Liver (tissue), 7 donors: ENCODE measurements at regions not wholly inside any gene's neighbourhood (a gene's known extent, or its start where the extent isn't known, plus 50 kb on each side); places are given as distances from the start of the nearest gene placed in this dataset.

ENCODE experiments used
- DNase-seq: peaks from one replicate; pipeline ENCODE4 v3.0.0-alpha.2; 2017; ENCODE audit warnings: low spot score
- H3K27ac ChIP-seq, 2 donors: one replicate each; pipeline ENCODE4 v1.7.0; 2013; ENCODE audit warnings: inconsistent platforms in 2 of 2, low read length in 2 of 2, control low read depth in 1 of 2, low read depth in 1 of 2, mild to moderate bottlenecking in 1 of 2
- H3K27me3 ChIP-seq, 4 donors: one replicate each; pipeline versions ENCODE4 v1.6.1 to v1.7.0; 2013; ENCODE audit warnings: low read length in 3 of 4, inconsistent platforms in 1 of 4, mild to moderate bottlenecking in 1 of 4, moderate library complexity in 1 of 4; ENCODE audit not compliant: control insufficient read depth in 4 of 4, insufficient read depth in 4 of 4
- H3K36me3 ChIP-seq, 4 donors: one replicate each; pipeline versions ENCODE4 v1.6.1 to v1.7.0; 2013; ENCODE audit warnings: low read length in 3 of 4, mild to moderate bottlenecking in 3 of 4, low read depth in 1 of 4, moderate library complexity in 1 of 4; ENCODE audit not compliant: control insufficient read depth in 4 of 4, insufficient read depth in 3 of 4
- H3K4me1 ChIP-seq, 4 donors: one replicate each; pipeline versions ENCODE4 v1.6.1 to v1.7.0; 2013; ENCODE audit warnings: low read length in 3 of 4, mild to moderate bottlenecking in 3 of 4, moderate library complexity in 1 of 4; ENCODE audit not compliant: control insufficient read depth in 4 of 4, insufficient read depth in 4 of 4
- H3K4me3 ChIP-seq, 3 donors: one replicate each; pipeline versions ENCODE4 v1.6.1 to v1.7.0; 2013; ENCODE audit warnings: low read length in 3 of 3, control low read depth in 1 of 3, low read depth in 1 of 3, mild to moderate bottlenecking in 1 of 3
- H3K9ac ChIP-seq, 2 donors: one replicate each; pipeline ENCODE4 v1.7.0; 2013; ENCODE audit warnings: low read length in 2 of 2, mild to moderate bottlenecking in 2 of 2, moderate library complexity in 2 of 2, control low read depth in 1 of 2, low read depth in 1 of 2
- H3K9me3 ChIP-seq, 4 donors: one replicate each; pipeline versions ENCODE4 v1.6.1 to v1.7.0; 2013; ENCODE audit warnings: low read length in 3 of 4; ENCODE audit not compliant: control insufficient read depth in 4 of 4
- ATF3 ChIP-seq: IDR thresholded peaks from 2 replicates; pipeline ENCODE4 v1.6.1; 2016; ENCODE audit warnings: antibody characterized with exemption
- EGR1 ChIP-seq, 2 donors: IDR thresholded peaks; 2 replicates each; pipeline ENCODE4 v1.6.1; 2016 to 2018; ENCODE audit warnings: antibody characterized with exemption in 2 of 2, low read depth in 2 of 2
- FOXA1 ChIP-seq: IDR thresholded peaks from 2 replicates; pipeline ENCODE4 v1.6.1; 2016; ENCODE audit warnings: antibody characterized with exemption
- FOXA2 ChIP-seq: IDR thresholded peaks from 2 replicates; pipeline ENCODE4 v1.6.1; 2016; ENCODE audit warnings: antibody characterized with exemption
- GABPA ChIP-seq, 2 donors: IDR thresholded peaks in 1 of 2; conservative IDR thresholded peaks in 1 of 2; 2 replicates each; pipeline ENCODE4 v1.6.1; 2016; ENCODE audit warnings: antibody characterized with exemption in 2 of 2, mild to moderate bottlenecking in 1 of 2, moderate library complexity in 1 of 2
- HNF4A ChIP-seq, 2 donors: conservative IDR thresholded peaks; 2 replicates each; pipeline ENCODE4 v1.6.1; 2016; ENCODE audit warnings: antibody characterized with exemption in 2 of 2, mild to moderate bottlenecking in 2 of 2
- HNF4G ChIP-seq: IDR thresholded peaks from 2 replicates; pipeline ENCODE4 v1.6.1; 2016; ENCODE audit warnings: antibody characterized with exemption
- JUND ChIP-seq, 2 donors: IDR thresholded peaks; 2 replicates each; pipeline ENCODE4 v1.6.1; 2016; ENCODE audit warnings: antibody characterized with exemption in 2 of 2
- REST ChIP-seq: IDR thresholded peaks from 2 replicates; pipeline ENCODE4 v1.6.1; 2016; ENCODE audit warnings: antibody characterized with exemption, mild to moderate bottlenecking
- SP1 ChIP-seq: IDR thresholded peaks from 2 replicates; pipeline ENCODE4 v1.6.1; 2018; ENCODE audit warnings: antibody characterized with exemption, mild to moderate bottlenecking
- ZBTB33 ChIP-seq: IDR thresholded peaks from 2 replicates; pipeline ENCODE4 v1.6.1; 2016; ENCODE audit warnings: antibody characterized with exemption
- WGBS: extraction: QIAGEN DNeasy Blood & Tissue Kit; methylation state at CpG from one replicate; pipeline ENCODE4 v1.1.7; 2013; 5-methylcytosine and 5-hydroxymethylcytosine counted together
- donor health status: healthy.
- donor health status: healthy.
- donor health status: healthy.
- donor health status: healthy.

GRCh38 chr4:147351083-147351787 is 129.7 kb upstream of the EDNRA start (continued):
- TF ChIP-seq GABPA (IDR thresholded peaks at IDR 0.05 in 1 of 2, conservative IDR thresholded peaks at IDR 0.05 in 1 of 2) (no peak), EGR1 (IDR thresholded peaks at IDR 0.05; ENCODE audit: low read depth in 2 of 2) (no peak)

- no peak overlapping the region for H3K9ac ChIP-seq
- no peaks in the 10 kb centered on the region for H3K36me3 ChIP-seq
- H3K27me3 ChIP-seq: peaks cover 0 to 2% (median 0%) of the 10 kb centered on the region in 4 donors
- H3K4me3 ChIP-seq: no peak overlapping the region
- WGBS: 73% methylated on average over 1 of the region's 1 CpG
- no peak for TF ChIP-seq ATF3
- TF ChIP-seq FOXA1: no peak
- no peak for TF ChIP-seq EGR1 (IDR thresholded peaks at IDR 0.05; ENCODE audit: low read depth in 2 of 2)
- no peak for TF ChIP-seq SP1
- no peak for TF ChIP-seq HNF4G
- TF ChIP-seq ZBTB33: no peak
- no peak for DNase-seq
- no peaks in the 10 kb centered on the region for H3K4me1 ChIP-seq
- H3K9me3 ChIP-seq: no peaks in the 10 kb centered on the region
- H3K27ac ChIP-seq: no peak overlapping the region
Measured at GRCh38 chr4:147354237-147354636, 126.7 kb upstream of the EDNRA start.

GRCh38 chr4:147355032-147355656 is 125.8 kb upstream of the EDNRA start:
- DNase-seq: no peak
- no peak overlapping the region for H3K9ac ChIP-seq
- TF ChIP-seq REST (no peak), EGR1 (IDR thresholded peaks at IDR 0.05; ENCODE audit: low read depth in 2 of 2) (no peak), FOXA2 (no peak), HNF4A (conservative IDR thresholded peaks at IDR 0.05) (no peak), ZBTB33 (no peak), ATF3 (no peak), SP1 (no peak), JUND (IDR thresholded peaks at IDR 0.05) (no peak)
- H3K4me1 ChIP-seq: no peaks in the 10 kb centered on the region
- 44% methylated on average over 3 of the region's 3 CpGs for WGBS
- no peak overlapping the region for H3K4me3 ChIP-seq
- H3K27ac ChIP-seq: no peak overlapping the region
- H3K27me3 ChIP-seq: peaks cover 0 to 2% (median 0%) of the 10 kb centered on the region in 4 donors
- H3K36me3 ChIP-seq: no peaks in the 10 kb centered on the region
- H3K9me3 ChIP-seq: no peaks in the 10 kb centered on the region
